ENCODE measurements at regions not wholly inside any gene's neighbourhood (a gene's known extent, or its start where the extent isn't known, plus 50 kb on each side); places are given as distances from the start of the nearest gene placed in this dataset.

DNA sequence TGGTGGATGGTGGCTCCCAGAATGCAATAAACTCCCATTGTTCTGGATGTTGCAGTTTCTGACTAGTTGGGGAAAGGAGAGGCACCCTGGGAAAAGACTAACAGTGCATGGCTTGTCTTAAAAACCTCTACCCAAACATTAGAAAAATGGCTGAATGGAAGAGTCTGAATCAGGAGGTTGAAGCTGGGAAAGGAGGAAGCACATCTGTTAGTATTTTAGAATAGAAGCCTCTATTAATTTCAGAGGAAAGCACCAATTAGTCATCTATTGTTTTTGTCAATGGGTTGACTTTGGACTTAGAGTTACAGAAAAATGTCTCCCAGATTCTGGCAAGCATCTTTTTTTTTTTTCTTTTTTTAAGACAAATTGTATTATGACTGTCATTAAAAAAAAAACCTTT lies 56.1 kb upstream of the ELMO1 start:
- no peak for DNase-seq (ENCODE audit: low read depth, low spot score)
- H3K4me3 ChIP-seq (ENCODE audit: low read length) = no peak overlapping the region

DNA sequence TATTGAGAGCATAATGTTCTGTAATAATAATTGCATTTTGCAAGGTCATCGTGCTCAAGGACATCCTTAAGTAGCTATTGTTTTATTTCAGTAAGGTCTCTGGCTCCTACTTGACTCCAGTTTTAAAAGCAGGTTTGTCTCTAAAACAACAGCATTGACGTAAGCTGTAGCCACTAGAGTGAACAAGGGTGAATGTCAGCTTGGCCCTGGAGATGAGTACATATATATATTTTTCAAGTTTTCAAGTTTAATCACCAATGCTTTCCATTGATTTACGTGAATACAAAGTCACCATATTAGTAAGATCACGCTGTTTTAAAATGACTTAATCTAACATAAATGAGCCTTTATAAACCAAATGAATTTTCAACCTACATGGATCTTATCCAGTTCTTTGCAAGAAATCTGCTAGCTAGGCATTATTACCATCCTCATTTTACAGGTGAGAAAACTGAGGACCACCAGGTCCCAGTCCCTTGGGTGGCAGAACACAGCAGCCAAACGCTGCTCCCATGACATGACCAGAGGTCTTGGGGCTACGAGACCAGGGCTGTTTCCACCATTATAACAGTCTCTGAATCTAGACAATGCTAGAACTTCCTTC lies 57.2 kb upstream of the ELMO1 start:
- H3K4me3 ChIP-seq (ENCODE audit: low read length) = no peak overlapping the region
- no peak for DNase-seq (ENCODE audit: low read depth, low spot score)

DNA sequence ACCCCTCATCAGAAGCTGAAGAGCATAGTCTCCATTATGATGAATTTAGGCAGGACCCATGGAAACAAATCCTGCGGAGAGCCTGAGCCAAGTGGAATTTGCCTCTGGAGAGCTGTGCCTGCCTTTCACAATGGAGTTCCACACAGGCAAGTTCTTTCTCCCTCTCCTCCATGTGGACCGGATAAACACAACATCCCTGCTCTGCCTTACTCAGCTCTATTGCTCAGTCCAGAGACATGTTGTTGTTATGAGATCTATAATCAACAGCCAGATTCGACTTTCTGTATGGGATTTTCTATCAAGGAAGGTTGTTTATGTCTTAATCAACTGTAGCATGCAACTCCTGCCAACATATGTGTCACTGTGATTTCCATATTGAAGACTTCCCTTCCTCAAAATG lies 59.5 kb upstream of the ELMO1 start:
- no peak overlapping the region for H3K4me3 ChIP-seq (ENCODE audit: low read length)

DNA sequence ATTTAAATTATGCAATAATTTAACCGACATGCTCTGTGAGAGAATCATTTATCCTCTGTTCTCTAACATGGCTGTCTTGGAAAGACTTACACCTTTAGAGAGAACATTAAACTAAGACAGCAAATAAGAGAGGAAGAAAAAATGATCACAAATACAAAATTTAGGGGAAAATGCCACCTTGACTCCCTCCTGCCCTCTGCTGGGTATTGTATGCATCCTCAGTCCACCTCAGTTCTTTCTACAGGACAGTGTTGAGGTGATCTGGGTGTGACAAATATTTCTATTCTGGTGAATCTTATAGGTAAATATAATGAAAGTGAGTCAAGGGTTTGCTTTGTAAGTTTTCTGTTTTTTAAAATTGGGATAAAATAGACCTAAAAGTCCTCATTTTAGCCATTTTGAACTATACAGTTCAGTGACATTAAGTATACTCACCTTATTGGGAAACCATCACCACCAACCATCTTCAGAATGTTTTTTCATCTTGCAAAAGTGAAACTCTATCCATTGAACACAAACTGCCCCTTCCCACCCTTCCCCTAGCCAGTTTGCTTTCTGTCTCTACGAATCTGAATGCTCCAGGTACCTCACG lies 61.5 kb upstream of the ELMO1 start:
- no peak overlapping the region for H3K4me3 ChIP-seq (ENCODE audit: low read length)
- DNase-seq (ENCODE audit: low read depth, low spot score) = peak; percentile 32

More for the DNA sequence above, 59.5 kb upstream of the ELMO1 start:
- no peak for DNase-seq (ENCODE audit: low read depth, low spot score)

DNA sequence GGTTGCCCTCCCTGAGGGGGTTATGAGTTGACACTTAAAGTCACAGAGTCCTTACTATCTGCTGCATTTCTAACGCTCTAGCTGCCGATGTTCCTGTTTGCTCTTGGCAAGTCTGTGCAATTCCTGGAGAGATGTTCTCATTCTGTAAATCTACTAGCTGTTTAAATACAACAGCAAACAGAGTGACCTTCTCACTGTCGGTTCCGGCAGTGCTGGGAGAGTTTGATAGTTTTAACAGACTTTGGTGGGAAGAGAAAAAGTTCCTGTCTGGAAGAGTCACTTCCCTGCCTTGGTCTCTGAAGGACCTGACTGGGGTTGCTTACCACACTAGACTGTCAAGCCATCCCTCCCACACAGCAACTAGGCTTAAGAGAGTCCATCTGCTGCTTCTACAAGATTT lies 63.3 kb upstream of the ELMO1 start:
- no peak overlapping the region for H3K4me3 ChIP-seq (ENCODE audit: low read length)
- DNase-seq (ENCODE audit: low read depth, low spot score) = no peak

DNA sequence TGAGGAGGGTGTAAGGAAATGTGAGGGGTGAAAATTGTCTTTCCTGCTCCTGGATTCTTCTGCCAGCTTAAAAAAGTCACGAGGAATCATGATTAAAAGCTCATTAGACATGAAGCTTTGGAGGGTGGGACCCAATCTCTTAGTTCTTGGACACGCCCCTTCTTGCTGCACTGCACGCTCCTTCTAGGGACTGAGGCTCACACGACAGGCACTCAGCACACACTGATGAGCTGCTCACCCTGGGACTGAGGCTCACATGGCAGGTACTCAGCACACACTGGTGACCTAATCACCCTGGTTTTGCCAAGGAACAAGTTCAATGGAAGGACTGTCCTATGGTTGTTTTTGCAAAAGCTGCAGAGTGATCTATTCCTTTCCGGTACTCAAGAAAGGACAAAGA lies 65.8 kb upstream of the ELMO1 start:
- DNase-seq (ENCODE audit: low read depth, low spot score) = no peak
- no peak overlapping the region for H3K4me3 ChIP-seq (ENCODE audit: low read length)

DNA sequence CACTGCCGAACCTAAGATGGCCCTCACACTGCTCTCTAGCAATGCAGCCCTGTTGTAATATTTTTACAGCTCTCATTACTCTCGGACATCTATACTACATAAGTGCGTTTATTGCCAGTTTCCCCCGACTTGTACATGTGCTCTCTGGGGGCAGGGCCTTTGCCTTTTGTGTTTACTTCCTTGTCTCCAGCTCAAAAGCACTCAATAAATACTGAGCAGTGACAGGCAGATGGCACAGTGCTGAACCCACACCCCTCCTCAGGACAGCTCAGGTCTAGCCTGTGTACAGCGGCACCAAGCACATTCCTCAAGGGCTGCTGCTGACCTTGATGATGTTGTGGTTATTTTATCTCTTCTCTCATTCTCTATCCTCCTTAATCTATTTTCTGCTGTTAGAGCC lies 68.0 kb upstream of the ELMO1 start:
- H3K4me3 ChIP-seq (ENCODE audit: low read length) = no peak overlapping the region
- DNase-seq (ENCODE audit: low read depth, low spot score) = no peak

DNA sequence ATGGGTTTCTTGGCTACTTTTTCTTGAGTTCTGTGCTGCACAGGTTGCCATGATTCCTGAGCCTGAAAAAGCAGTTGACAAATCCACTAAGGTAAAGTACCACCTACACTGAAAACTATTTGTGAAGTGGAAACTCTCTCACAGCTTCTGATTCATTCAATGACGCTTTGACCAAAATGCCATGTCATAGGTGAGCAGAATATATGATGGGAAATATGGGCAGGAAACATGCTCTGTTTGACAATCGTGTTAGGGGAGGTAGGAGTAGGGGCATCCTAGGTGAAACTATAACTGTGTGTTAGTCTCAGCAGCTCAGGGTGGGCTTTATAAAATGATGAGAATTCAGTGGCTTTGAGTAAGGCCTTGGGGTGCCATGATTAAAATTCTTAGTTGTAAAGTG lies 69.6 kb upstream of the ELMO1 start:
- DNase-seq (ENCODE audit: low read depth, low spot score) = no peak

DNA sequence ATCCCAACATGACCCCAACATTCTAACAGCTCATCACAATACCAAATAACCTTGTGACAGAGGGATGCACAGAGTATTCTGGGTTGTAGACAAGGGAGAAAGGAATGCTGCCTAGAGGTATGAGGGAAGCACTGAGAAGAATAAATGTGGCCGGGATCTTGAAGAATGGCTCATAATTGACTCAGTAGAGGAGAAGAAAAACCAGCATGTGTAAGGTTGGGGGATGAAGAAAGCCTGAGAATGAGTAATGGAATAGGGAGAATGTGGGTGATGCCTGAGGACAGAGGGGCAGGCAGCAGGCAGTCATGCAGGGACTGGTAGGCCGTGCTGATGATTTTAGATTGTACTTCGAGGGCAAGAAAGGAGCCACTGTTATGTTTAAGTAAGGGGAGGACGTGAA lies 75.4 kb upstream of the ELMO1 start:
- DNase-seq (ENCODE audit: low read depth, low spot score) = no peak
- H3K4me3 ChIP-seq (ENCODE audit: low read length) = no peak overlapping the region

More for the DNA sequence above, 69.6 kb upstream of the ELMO1 start:
- no peak overlapping the region for H3K4me3 ChIP-seq (ENCODE audit: low read length)

DNA sequence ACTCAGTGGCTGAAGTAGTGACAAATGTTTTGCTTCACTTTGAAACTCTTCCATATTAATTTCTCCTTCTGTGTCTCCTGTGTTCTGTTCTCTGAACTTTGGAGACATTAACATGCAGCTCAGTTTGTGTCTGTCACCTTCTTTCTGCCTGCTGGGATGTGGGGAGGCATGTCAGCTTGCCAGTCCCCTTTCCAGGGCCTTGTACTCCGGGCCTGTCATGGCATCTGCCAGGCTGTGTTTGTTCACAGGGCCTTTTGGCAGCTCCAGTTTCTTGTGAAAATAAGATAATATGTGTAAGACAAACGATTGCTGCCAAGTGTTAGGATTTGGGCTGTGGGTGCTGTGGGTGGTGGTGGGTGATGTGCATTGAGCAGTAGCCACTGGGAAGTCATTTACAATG lies 76.1 kb upstream of the ELMO1 start:
- no peak overlapping the region for H3K4me3 ChIP-seq (ENCODE audit: low read length)
- no peak for DNase-seq (ENCODE audit: low read depth, low spot score)

DNA sequence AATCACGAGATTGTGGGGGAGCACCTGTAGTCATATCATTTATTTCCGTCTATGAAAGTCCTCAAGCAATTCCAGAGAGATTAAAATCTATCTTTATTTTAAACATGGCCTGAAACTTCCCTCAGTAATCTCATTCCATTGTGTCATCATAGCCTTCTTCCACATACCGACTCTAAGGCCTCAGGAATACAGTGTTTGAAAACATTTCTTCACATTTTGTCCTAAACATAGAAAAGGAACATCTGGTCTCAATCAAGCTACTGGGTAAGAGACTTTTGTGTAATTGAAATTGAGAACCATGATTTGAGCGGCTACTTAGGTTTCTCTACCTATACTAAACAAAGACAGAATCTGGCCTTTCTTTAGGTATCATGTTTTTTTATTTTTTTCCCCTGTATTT lies 78.0 kb upstream of the ELMO1 start:
- H3K4me3 ChIP-seq (ENCODE audit: low read length) = no peak overlapping the region
- no peak for DNase-seq (ENCODE audit: low read depth, low spot score)

DNA sequence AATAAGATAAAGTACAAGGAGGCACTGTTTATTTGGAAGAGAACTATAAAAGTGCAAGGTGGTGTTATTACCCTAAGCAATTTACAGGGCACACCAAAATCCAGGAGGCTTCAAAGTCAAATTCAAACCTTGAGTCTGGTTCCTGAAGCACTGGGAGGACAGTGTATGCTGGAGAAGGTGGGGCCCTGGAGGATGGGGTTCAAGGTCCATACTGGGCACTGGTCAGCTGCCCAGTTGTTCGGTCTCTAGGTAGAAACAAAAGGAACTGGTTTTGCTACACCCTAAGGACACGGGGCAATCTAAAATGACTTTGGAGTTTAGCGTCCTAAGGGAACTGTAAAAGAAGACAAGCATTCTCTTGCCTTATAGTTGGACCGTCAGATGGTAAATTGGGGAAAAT lies 78.4 kb upstream of the ELMO1 start:
- H3K4me3 ChIP-seq (ENCODE audit: low read length) = no peak overlapping the region
- DNase-seq (ENCODE audit: low read depth, low spot score) = no peak

DNA sequence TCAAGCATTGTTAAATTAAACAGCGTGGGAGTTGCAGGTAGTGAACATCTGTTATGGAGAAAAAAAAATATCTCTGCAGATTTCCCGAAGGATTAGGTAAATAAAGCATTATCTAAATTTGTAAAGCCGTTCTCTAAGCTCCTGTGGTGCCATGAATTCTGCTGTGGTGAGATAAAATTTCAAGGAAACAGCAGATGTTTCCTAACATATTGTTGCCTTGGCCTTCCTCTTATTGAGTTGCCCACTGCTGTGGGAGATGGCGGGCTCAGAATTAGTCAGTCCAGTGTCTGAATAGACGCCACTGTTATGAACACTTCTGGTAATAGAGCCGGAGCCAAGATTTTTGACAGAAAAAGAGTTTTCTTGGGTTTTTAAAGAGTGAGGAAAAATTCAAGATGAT lies 82.6 kb upstream of the ELMO1 start:
- no peak for DNase-seq (ENCODE audit: low read depth, low spot score)
- no peak overlapping the region for H3K4me3 ChIP-seq (ENCODE audit: low read length)

DNA sequence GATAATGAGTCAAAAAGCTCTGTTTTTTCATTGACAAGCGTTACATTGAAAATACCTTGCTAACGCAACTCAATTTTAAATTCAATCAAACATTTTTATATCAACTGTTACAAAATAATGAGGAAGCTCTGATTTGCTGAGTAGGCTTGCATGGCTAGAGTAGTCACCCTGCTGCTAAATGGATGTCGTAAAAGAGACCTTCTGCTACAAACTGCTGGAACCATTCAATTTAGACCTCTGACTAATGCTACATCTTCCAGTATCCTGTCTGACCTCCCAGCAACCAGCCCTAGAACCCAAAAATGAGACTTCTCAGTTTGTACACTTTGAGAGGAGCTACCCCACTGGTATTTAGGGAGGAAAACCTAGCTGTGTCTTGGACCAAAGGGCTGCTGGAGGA lies 84.0 kb upstream of the ELMO1 start:
- H3K4me3 ChIP-seq (ENCODE audit: low read length) = no peak overlapping the region
- DNase-seq (ENCODE audit: low read depth, low spot score) = no peak

DNA sequence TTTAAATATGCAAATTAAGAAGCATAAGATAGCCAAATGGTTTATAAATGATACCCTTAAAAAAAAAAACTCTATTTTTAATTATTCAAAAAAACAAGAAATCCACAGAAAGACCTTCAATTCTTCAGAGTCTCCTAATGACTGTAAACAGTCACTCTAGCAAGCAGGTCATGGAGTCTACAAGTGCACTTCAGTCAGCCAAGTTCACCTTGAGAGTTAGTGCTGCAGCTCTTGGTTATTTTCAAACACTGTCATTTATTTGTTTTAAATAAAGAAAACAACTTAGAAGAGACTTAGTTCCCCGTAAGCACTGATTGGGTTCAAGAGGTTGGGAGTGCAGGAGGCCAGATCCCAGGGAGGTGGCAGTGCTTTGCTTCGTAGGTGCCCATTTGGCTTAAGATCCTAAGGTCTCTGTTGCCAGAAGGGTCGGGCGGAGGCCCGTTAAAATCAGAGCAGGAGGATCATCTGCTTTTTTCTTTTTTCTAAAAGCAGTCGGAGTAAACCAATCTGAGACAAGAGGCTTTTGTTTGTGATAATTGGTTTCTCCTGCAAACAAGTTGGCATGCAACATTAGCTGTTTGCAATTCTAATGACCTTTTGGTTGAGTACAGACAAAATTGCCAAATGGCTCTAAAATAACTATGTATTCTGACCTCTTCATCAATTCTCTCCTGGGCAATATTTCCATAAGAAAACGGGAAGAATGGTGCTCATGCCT lies 86.4 kb upstream of the ELMO1 start:
- no peak overlapping the region for H3K4me3 ChIP-seq (ENCODE audit: low read length)
- DNase-seq (ENCODE audit: low read depth, low spot score) = no peak

DNA sequence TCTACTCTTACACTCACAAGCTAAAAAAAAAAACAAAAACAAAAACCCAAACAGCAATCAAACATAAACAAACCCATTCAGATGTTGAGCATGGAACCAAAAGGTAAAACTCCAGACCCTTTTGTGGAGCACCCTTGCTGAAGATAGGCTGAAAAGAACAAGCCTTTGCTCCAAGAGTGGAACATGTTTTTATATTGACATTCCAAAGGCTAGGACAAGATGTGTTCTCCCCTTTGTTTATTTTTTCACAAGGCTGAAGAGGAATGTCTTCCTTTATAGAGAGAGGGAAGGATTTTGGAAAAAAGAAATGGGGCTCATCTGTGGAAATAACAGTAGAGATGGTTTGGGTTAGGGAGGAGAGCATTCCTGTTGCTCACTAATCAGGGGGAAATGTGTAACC lies 87.2 kb upstream of the ELMO1 start:
- DNase-seq (ENCODE audit: low read depth, low spot score) = no peak
- H3K4me3 ChIP-seq (ENCODE audit: low read length) = no peak overlapping the region

DNA sequence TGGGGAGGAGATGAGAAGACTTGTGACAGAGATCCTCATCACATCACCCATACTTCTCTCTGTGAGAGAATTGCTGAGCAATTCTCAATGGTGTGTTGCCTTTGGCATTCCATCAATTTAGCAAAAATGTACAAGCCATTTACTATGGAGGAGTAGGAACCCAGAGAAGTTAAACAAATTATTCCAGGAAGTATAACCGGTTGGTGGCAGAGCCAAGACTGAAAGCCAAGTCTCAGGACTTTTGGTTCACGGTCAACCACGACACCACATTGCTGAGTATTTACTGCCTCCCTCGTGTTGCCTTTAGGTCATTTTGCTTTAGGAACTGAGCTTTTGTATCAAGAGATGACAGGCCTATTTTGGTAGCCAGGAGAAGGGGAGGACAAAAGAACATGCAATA lies 88.0 kb upstream of the ELMO1 start:
- H3K4me3 ChIP-seq (ENCODE audit: low read length) = no peak overlapping the region
- DNase-seq (ENCODE audit: low read depth, low spot score) = no peak

DNA sequence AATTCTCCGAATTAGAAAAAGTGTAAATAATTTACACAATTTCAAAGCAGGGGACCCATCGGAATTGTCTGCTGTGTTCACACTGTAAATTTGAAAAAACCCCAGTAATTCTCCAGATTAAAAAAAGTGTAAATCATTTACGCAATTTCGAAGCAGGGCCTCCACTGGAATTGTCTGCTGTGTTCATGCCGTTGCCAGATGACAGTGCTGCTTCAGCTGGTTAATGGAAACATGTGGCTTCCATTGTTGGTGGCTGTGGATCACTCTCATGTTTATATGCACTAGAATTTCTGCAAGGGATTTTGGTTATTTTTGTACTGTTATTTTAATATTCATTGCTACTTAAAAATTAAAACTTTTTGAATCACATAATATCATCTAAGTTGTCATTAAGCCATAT lies 88.8 kb upstream of the ELMO1 start:
- no peak for DNase-seq (ENCODE audit: low read depth, low spot score)
- H3K4me3 ChIP-seq (ENCODE audit: low read length) = no peak overlapping the region

DNA sequence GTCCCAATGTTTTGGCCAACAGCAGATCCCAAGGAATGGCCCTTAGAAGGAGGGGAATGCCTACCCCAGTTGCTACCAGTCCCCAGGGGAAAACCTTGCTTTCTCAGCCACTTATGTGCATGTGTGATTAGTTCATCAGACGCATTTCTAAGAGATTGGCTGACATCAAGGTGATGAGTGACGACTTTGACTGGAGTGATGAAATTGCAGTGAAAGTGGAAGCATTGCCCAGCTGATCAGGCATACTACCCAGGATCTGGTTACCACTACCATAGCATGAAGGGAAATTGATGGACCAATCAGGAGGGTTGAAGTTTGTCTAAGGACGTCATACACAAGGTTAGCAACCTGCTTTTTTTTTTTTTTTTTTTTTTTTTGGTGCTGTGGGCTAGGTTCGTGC lies 90.3 kb upstream of the ELMO1 start:
- no peak overlapping the region for H3K4me3 ChIP-seq (ENCODE audit: low read length)
- no peak for DNase-seq (ENCODE audit: low read depth, low spot score)

DNA sequence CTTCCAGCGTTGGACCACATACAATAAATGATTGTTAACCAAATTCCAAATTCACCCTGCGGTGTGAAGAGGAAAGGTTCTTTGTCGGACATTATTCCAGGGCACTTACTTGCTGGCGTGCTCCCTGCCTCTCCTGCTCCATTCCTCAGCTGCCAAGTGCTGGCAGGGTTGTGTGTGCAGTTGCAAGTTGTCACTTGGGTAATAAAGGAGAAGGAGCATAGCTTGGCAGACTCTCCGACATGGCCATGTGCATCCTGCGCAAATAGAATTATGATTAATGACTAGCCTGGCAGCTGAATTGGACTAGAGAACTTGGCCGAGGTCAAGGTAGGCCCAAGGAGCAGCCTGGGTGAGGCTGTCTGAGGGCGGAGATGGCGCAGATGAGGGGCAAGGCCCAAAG lies 92.3 kb upstream of the ELMO1 start:
- H3K4me3 ChIP-seq (ENCODE audit: low read length) = no peak overlapping the region

More for the DNA sequence above, 92.3 kb upstream of the ELMO1 start:
- no peak for DNase-seq (ENCODE audit: low read depth, low spot score)
